ENCODE measurements at regions not wholly inside any gene's neighbourhood (a gene's known extent, or its start where the extent isn't known, plus 50 kb on each side); places are given as distances from the start of the nearest gene placed in this dataset.

DNA sequence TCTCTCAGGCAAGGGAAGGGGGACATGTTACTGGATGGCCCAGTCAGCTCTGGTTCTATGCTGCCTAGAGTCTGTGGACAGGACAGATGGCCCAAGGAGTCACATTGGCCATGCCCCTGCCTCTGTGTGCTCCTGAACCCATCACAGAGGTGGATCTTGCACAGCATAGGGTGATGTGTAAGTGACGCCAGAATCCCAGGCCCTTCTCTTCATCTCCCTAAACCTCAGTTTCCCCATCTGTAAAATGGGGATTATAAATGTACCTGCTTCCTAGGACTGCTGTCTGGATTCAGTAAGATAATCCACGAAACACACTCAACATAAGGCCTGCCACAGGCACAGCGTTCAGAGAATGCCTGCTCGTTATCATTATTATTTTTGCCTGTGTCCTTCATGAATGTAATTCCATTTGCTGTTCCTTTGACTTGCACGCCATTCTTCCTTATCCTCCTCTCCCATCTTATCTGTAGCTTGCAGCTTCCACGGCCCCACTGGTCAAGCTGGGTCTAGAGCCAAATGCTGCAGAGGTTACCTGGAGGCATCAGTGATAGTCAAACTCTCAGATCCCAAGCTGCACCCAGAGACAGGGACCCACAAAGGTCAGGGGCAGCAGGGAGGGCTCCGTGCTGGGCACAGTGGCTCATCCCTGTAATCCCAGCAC lies 207.0 kb downstream of the MN1 start:
- no peak for TF ChIP-seq EZH2 (IDR thresholded peaks at IDR 0.05; ENCODE audit: insufficient read depth, low read length)
- TF ChIP-seq, protein P1, sequence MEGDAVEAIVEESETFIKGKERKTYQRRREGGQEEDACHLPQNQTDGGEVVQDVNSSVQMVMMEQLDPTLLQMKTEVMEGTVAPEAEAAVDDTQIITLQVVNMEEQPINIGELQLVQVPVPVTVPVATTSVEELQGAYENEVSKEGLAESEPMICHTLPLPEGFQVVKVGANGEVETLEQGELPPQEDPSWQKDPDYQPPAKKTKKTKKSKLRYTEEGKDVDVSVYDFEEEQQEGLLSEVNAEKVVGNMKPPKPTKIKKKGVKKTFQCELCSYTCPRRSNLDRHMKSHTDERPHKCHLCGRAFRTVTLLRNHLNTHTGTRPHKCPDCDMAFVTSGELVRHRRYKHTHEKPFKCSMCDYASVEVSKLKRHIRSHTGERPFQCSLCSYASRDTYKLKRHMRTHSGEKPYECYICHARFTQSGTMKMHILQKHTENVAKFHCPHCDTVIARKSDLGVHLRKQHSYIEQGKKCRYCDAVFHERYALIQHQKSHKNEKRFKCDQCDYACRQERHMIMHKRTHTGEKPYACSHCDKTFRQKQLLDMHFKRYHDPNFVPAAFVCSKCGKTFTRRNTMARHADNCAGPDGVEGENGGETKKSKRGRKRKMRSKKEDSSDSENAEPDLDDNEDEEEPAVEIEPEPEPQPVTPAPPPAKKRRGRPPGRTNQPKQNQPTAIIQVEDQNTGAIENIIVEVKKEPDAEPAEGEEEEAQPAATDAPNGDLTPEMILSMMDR (IDR thresholded peaks at IDR 0.05; ENCODE audit: insufficient read depth, low read depth, low read length) = no peak

Measured in astrocyte (in vitro differentiated cells and primary cell).